Right lobe of liver (tissue), 4 donors: ENCODE measurements at regions not wholly inside any gene's neighbourhood (a gene's known extent, or its start where the extent isn't known, plus 50 kb on each side); places are given as distances from the start of the nearest gene placed in this dataset.

Experiments used
- POLR2A ChIP-seq: fragments of 450-650 bp; IDR thresholded peaks from one replicate; pipeline ENCODE4 v1.6.1; 2017; ENCODE audit warnings: antibody characterized with exemption, mild to moderate bottlenecking
- TF ChIP-seq, protein P1 (sequence below), 4 donors: fragments of 200-600 bp in 3 of 4; fragments of 450-650 bp in 1 of 4; IDR thresholded peaks; one replicate each; pipeline versions ENCODE4 v1.5.1 to v1.8.0; 2016 to 2022; ENCODE audit warnings: antibody characterized with exemption in 4 of 4, mild to moderate bottlenecking in 2 of 4
- donor health status: DM: no; HTN: no; CAD: no.
- donor health status: DM: no; HTN: no; CAD: no.
- donor health status: DM: no; HTN: yes; CAD: no.

DNA sequence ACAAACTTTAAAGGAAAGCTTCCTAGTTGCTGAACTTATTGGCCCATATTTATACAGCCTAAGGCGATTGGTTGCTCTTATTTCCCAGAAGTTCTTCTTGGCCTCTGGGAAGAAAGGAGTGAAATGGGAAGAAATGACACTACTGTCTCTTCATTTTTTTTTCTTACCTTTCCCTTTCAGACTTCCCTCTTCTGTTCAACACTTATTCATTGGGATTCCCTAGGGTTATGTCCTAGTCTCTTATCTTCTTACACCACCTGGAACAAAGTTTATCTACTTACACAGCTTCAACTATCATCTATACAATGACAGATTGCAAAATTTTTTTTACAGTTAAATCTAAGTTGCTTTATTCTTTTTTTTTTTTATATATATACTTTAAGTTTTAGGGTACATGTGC, 68.0 kb downstream of the SNX12 start:
- TF ChIP-seq, protein P1, sequence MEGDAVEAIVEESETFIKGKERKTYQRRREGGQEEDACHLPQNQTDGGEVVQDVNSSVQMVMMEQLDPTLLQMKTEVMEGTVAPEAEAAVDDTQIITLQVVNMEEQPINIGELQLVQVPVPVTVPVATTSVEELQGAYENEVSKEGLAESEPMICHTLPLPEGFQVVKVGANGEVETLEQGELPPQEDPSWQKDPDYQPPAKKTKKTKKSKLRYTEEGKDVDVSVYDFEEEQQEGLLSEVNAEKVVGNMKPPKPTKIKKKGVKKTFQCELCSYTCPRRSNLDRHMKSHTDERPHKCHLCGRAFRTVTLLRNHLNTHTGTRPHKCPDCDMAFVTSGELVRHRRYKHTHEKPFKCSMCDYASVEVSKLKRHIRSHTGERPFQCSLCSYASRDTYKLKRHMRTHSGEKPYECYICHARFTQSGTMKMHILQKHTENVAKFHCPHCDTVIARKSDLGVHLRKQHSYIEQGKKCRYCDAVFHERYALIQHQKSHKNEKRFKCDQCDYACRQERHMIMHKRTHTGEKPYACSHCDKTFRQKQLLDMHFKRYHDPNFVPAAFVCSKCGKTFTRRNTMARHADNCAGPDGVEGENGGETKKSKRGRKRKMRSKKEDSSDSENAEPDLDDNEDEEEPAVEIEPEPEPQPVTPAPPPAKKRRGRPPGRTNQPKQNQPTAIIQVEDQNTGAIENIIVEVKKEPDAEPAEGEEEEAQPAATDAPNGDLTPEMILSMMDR (IDR thresholded peaks at IDR 0.05), result no peak
- no peak for TF ChIP-seq POLR2A
